GM12864 (cell line): ENCODE measurements at regions not wholly inside any gene's neighbourhood (a gene's known extent, or its start where the extent isn't known, plus 50 kb on each side); places are given as distances from the start of the nearest gene placed in this dataset.

ENCODE experiments used
- DNase-seq: peaks from one replicate; pipeline ENCODE4 v3.0.0-alpha.2; 2011; ENCODE audit warnings: low read depth
- H3K4me3 ChIP-seq: 2 replicates; pipeline ENCODE4 v1.5.1; 2011; ENCODE audit warnings: mild to moderate bottlenecking, low read depth, low read length, control low read depth
- TF ChIP-seq, protein P1 (sequence below): IDR thresholded peaks from 2 replicates; pipeline ENCODE4 v1.5.1; 2011; ENCODE audit warnings: low read depth, mild to moderate bottlenecking, moderate library complexity, low read length, control low read depth, inconsistent platforms; ENCODE audit errors: missing control alignments

DNA sequence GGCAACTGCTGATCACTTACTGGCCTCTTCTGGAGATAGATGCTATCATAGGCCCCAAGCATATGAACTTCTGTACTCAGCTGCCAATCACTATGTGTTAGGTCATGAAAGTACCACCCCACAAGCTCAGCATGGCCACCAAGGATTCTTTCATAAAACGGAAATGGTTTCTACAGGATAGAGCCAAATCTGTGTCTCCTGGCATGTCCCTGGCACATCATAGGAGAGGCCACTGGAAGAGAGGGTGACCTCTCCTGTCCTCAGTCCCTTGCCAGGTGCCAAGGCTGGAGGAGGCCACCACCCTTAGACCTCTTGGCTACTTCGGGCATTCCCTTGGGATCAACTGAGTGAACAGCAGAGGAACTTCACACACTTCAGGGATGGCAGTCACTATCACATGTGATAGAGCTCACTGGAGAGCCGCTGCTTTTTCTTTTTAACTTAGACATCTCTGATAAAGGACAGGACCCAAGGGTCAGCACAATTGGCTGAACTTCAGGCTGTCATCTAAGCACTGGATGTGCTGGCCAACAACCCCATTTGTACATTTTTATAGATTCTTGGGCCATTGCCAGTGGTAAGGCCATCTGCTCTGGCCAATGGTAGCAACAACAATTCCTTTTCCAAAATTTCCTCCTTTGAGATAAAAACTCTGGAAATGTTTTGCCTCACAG, 425.2 kb downstream of the SQOR start:
- DNase-seq: no peak
- no peak overlapping the region for H3K4me3 ChIP-seq
- TF ChIP-seq, protein P1, sequence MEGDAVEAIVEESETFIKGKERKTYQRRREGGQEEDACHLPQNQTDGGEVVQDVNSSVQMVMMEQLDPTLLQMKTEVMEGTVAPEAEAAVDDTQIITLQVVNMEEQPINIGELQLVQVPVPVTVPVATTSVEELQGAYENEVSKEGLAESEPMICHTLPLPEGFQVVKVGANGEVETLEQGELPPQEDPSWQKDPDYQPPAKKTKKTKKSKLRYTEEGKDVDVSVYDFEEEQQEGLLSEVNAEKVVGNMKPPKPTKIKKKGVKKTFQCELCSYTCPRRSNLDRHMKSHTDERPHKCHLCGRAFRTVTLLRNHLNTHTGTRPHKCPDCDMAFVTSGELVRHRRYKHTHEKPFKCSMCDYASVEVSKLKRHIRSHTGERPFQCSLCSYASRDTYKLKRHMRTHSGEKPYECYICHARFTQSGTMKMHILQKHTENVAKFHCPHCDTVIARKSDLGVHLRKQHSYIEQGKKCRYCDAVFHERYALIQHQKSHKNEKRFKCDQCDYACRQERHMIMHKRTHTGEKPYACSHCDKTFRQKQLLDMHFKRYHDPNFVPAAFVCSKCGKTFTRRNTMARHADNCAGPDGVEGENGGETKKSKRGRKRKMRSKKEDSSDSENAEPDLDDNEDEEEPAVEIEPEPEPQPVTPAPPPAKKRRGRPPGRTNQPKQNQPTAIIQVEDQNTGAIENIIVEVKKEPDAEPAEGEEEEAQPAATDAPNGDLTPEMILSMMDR: no peak

DNA sequence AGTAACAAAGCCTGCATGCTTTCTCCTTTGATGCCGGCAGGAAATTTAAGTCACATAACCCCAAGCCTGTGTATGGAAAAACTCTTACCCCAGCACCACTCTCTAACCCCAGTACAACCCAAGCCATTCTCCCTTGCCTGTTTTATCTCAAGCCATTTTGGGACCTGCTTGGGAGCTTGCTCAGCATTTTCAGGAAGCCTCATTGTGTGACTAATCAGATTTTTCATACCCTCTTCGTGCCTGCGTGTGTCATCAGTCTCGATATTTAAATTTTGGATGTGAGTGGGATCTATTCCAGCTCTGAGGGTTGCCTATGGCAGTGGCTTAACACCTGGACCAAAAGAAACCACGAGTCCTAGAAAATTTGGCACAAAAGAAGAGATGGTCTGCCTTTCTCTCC, 426.2 kb downstream of the SQOR start:
- TF ChIP-seq, protein P1: no peak
- H3K4me3 ChIP-seq: no peak overlapping the region
- no peak for DNase-seq

DNA sequence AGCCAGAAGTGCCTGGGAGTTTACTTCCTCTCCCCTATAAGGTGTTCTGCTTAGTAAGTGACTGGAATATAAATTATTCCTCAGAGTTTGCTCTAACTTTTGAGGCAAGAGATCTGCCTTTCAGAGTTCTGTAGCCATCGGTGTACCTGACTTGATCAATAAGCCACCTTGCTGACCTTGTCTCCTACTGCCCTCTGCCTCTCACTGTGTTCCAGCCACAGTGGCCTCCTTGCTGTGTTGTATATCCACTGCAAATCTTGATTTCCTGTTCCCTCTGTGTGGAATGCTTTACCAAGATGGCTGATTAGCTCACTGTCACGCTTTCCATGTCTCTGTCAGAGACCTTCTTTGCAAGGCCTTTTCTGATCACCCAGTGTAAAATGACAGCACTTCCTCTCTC, 442.4 kb downstream of the SQOR start:
- H3K4me3 ChIP-seq: no peak overlapping the region

DNA sequence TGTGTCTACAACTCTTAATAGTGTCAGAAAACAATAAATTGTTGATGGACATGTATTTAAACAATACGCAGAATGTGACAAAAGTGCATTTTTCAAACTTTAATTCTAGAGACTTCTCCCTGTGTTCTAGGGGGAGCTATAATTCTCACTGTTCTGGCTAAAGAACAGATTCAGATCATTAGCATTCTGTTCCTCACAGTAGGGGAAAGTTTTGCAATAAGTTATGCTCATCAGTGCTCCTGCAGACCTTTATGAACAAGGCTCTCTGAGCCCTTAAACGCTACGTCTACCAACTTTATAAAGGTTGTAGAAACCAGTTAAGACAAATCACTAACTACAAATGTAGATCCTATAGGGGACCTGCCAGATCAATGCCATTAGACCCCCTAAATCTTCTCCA, 444.2 kb downstream of the SQOR start:
- no peak for DNase-seq
- TF ChIP-seq, protein P1: no peak
- H3K4me3 ChIP-seq: no peak overlapping the region

More for the DNA sequence above, 442.4 kb downstream of the SQOR start:
- TF ChIP-seq, protein P1: no peak
- DNase-seq: no peak

DNA sequence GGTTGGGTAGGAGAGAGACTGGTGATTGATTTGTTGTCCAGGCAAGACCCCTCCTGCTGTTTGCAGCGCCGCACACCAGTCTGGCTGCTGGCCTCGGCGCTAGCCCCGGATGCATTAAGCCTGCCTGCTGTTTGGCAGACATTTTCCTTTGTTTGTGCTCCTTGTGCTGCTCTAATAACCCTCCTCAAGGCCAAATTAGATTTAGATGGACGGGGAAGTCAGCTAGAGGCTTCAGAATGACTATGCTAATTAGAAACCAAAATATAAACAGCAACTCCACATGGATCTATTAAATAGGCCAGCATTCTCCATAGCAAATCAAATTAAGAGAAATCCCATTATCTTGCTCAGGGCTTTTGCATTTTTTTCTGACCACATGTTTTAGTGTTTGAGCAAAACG, 445.2 kb downstream of the SQOR start:
- no peak for DNase-seq
- no peak overlapping the region for H3K4me3 ChIP-seq
- TF ChIP-seq, protein P1: no peak

DNA sequence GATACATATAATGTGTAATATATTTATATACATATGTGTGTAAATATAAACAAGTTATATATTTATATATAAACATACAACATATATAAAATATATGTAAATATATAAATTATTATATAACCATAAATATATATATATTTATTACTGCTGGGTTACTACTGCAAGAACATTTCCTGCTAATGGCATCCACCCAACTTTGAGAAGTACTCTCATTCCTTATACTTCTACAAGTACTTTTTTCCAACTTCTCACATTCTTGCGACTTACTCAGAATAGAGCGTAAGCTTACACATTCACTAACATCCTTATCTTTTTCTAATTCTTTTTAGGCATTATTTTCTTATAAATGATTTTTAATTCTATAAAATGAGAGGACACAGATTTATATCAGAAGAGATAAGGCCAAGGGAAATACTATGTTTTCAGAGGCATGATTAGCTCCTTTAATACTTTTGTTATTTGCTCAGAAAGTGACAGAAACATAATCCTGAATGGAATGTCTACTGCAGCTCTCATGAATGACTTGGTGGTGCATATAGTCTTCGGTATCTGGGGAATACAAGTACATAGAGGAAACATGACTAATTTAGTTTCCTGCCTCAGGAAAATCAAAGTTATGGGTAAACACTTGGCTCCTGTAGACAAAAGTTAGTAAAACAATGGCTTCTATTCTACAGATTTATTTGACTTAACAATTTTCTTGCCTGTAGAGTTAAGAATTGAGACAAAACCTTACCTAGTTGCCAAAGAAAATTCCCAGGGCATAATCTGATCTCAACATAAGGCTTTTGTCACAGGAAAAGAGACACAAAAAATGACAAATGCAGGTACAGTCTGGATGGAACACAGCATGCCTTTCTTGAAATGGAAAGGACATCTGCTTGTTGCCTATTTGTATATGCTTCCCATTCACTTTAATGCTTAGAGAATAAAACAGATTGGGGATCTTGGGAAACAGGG, 453.9 kb downstream of the SQOR start:
- TF ChIP-seq, protein P1: no peak
- no peak overlapping the region for H3K4me3 ChIP-seq
- no peak for DNase-seq
